Glutamatergic neuron (in vitro differentiated cells): ENCODE measurements at regions not wholly inside any gene's neighbourhood (a gene's known extent, or its start where the extent isn't known, plus 50 kb on each side); places are given as distances from the start of the nearest gene placed in this dataset.

Source experiments
- DNase-seq: peaks from one replicate; pipeline ENCODE4 v3.0.0; 2022
- H3K27ac Mint-ChIP-seq: one replicate; pipeline ENCODE4 v1.8.0; 2020; ENCODE audit warnings: mild to moderate bottlenecking, mixed read lengths, inconsistent platforms; ENCODE audit not compliant: unreplicated experiment
- H3K27me3 Mint-ChIP-seq: one replicate; pipeline ENCODE4 v1.8.0; 2020; ENCODE audit warnings: mild to moderate bottlenecking, moderate library complexity, mixed read lengths, inconsistent platforms; ENCODE audit not compliant: unreplicated experiment
- H3K36me3 Mint-ChIP-seq: one replicate; pipeline ENCODE4 v1.8.0; 2020; ENCODE audit warnings: mild to moderate bottlenecking, mixed read lengths, inconsistent platforms; ENCODE audit not compliant: unreplicated experiment
- H3K4me1 Mint-ChIP-seq: one replicate; pipeline ENCODE4 v1.8.0; 2020; ENCODE audit warnings: mild to moderate bottlenecking, low read depth, mixed read lengths, inconsistent platforms; ENCODE audit not compliant: unreplicated experiment
- H3K4me3 Mint-ChIP-seq: one replicate; pipeline ENCODE4 v1.8.0; 2020; ENCODE audit warnings: mild to moderate bottlenecking, mixed read lengths, inconsistent platforms; ENCODE audit not compliant: unreplicated experiment
- H3K9me3 Mint-ChIP-seq: one replicate; pipeline ENCODE4 v1.8.0; 2020; ENCODE audit warnings: mild to moderate bottlenecking, moderate library complexity, mixed read lengths, inconsistent platforms; ENCODE audit not compliant: unreplicated experiment
- CTCF ChIP-seq: fragments of 200-600 bp; sonication (generic); IDR thresholded peaks from one replicate; pipeline ENCODE4 v1.5.0; 2021; ENCODE audit not compliant: partially characterized antibody, unreplicated experiment

GRCh38 chr20:48171626-48172356, 386.5 kb upstream of the SULF2 start:
- Mint-ChIP-seq H3K4me3 (no peak overlapping the region), H3K4me1 (peaks cover 7% of the 10 kb centered on the region), H3K9me3 (no peaks in the 10 kb centered on the region), H3K36me3 (peaks cover 8% of the 10 kb centered on the region), H3K27ac (no peak overlapping the region), H3K27me3 (peaks cover 4% of the 10 kb centered on the region)
- no peak for DNase-seq
- TF ChIP-seq CTCF = no peak

DNA sequence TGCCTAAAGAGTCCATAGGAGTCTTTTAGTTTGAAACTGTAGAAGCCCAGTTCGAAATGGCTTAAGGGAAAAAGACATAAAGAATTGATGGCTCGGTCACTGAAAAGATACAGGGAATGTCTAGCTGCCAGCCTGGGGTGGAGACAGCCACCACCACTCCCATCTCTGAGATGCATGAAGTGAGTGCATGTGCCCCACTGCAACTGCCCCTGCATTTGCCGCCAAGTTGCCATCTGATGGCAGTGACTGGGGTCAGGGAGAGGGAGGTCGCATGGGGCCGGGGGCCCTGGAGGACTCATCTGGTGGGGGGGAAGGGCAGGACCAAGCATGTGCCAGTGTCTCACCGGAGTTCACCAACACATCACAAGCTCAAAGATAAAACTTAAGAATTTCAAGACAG, 385.8 kb upstream of the SULF2 start:
- TF ChIP-seq CTCF = no peak
- Mint-ChIP-seq H3K4me3 (no peak overlapping the region), H3K9me3 (no peaks in the 10 kb centered on the region), H3K4me1 (peaks cover 7% of the 10 kb centered on the region), H3K27ac (no peak overlapping the region), H3K36me3 (peaks cover 8% of the 10 kb centered on the region), H3K27me3 (peaks cover 4% of the 10 kb centered on the region)
- no peak for DNase-seq

DNA sequence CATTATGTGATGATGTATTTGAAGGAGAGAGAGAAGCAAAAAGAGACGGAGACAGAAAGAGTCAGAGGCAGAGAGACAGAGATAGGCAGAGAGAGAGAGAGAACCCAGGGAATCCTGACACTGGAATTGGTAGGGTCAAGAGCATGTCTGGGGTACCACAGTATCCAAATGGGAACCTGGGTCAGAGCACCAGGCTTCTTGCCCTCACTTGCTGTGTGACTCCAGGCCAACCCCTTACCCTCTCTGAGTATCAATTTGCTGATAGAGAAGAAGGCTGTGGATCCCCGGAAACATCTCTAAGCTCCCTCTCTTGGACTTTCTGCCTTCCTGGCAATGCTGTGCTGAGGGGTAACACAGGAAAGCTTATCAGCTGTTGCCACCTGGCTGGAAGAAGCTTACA, 385.3 kb upstream of the SULF2 start:
- Mint-ChIP-seq H3K4me1 (peaks cover 7% of the 10 kb centered on the region), H3K27me3 (peaks cover 4% of the 10 kb centered on the region), H3K36me3 (peaks cover 8% of the 10 kb centered on the region), H3K27ac (no peak overlapping the region), H3K4me3 (no peak overlapping the region), H3K9me3 (no peaks in the 10 kb centered on the region)
- no peak for TF ChIP-seq CTCF
- no peak for DNase-seq

GRCh38 chr20:48169650-48170225, 384.5 kb upstream of the SULF2 start:
- peaks cover 8% of the 10 kb centered on the region for H3K36me3 Mint-ChIP-seq
- H3K4me3 Mint-ChIP-seq = no peak overlapping the region
- peaks cover 4% of the 10 kb centered on the region for H3K27me3 Mint-ChIP-seq
- no peak for DNase-seq
- no peak for TF ChIP-seq CTCF
- no peak overlapping the region for H3K27ac Mint-ChIP-seq
- H3K9me3 Mint-ChIP-seq = no peaks in the 10 kb centered on the region
- H3K4me1 Mint-ChIP-seq = peaks cover 7% of the 10 kb centered on the region

- Mint-ChIP-seq H3K4me3 (no peak overlapping the region), H3K27me3 (peaks cover 6% of the 10 kb centered on the region), H3K27ac (no peak overlapping the region), H3K9me3 (peaks cover 1% of the 10 kb centered on the region), H3K36me3 (no peaks in the 10 kb centered on the region), H3K4me1 (peaks cover 2% of the 10 kb centered on the region)
- DNase-seq = no peak
- TF ChIP-seq CTCF = no peak
These were observed 381.0 kb upstream of the SULF2 start for GRCh38 chr20:48166082-48166835.
